K562 (cell line): ENCODE measurements at regions not wholly inside any gene's neighbourhood (a gene's known extent, or its start where the extent isn't known, plus 50 kb on each side); places are given as distances from the start of the nearest gene placed in this dataset.

Experiments used
- ATAC-seq: fragments of 200-7000 bp; cut with Tn5 transposase; 3 replicates; pipeline ENCODE4 v1.9.1; 2020; ENCODE audit warnings: moderate library complexity
- BruUV-seq: library from RNA; stranded (reverse); fragments of 400-500 nt; replicated peaks from 2 replicates; lab custom pipeline; 2021; lab: Mats Ljungman, UMichigan
- CTCF ChIA-PET: fragments of 300-600 bp; formaldehyde crosslinking; extraction: SDS; loops from one replicate; lab custom pipeline; 2021; ENCODE audit warnings: low intra/inter-chr PET ratio; lab: Yijun Ruan, JAX
- POLR2A ChIA-PET: fragments of 300-600, 350-650 bp; sonication (Branson Sonifier 250); formaldehyde crosslinking; extraction: SDS; loops from one replicate; lab custom pipeline; 2021; ENCODE audit warnings: antibody characterized with exemption, inconsistent platforms; lab: Yijun Ruan, JAX
- DNase-seq, 4 experiments: peaks; one replicate each; pipeline versions ENCODE4 v3.0.0 to v3.0.0-alpha.2; 2011 to 2018; ENCODE audit warnings: low spot score in 3 of 4, mixed read lengths in 3 of 4; ENCODE audit errors: extremely low read depth in 1 of 4
- FAIRE-seq: peaks from 2 replicates; lab custom pipeline; 2011; peaks lifted over from hg19 to GRCh38; lab: Jason Lieb, UNC
- H2AFZ ChIP-seq: 2 replicates; pipeline ENCODE4 v1.6.0; 2011; ENCODE audit warnings: low read depth, low read length, control low read depth, inconsistent platforms
- H3K27ac ChIP-seq: fragments of 200-600 bp; 3 replicates; pipeline ENCODE4 v1.8.0; 2011; ENCODE audit warnings: low read depth, mild to moderate bottlenecking, control low read depth, inconsistent platforms, low read length, moderate library complexity, mixed read lengths; ENCODE audit errors: extremely low read depth
- H3K27me3 ChIP-seq, 2 experiments: fragments of 300-600 bp in 1 of 2; 2 replicates in 1 of 2; 3 replicates in 1 of 2; pipeline versions ENCODE4 v1.6.0 to v1.8.0; 2011; ENCODE audit warnings: inconsistent platforms in 2 of 2, low read length in 2 of 2, mild to moderate bottlenecking in 1 of 2, mixed read lengths in 1 of 2, moderate library complexity in 1 of 2; ENCODE audit not compliant: control insufficient read depth in 2 of 2, insufficient read depth in 2 of 2
- H3K36me3 ChIP-seq: fragments of 300-600 bp; 3 replicates; pipeline ENCODE4 v1.8.0; 2011; ENCODE audit warnings: mild to moderate bottlenecking, low read length, inconsistent platforms; ENCODE audit not compliant: control insufficient read depth, insufficient read depth
- H3K4me1 ChIP-seq, 2 experiments: fragments of 200-600 bp in 1 of 2; replicated peaks in 1 of 2; 2 replicates in 1 of 2; 3 replicates in 1 of 2; pipeline versions ENCODE4 v1.5.1 to v1.8.0; 2011; ENCODE audit warnings: inconsistent platforms in 2 of 2, low read length in 2 of 2, mild to moderate bottlenecking in 1 of 2, mixed read lengths in 1 of 2, moderate library complexity in 1 of 2; ENCODE audit not compliant: control insufficient read depth in 2 of 2, insufficient read depth in 2 of 2
- H3K4me2 ChIP-seq: 2 replicates; pipeline ENCODE4 v1.6.1; 2011; ENCODE audit warnings: low read length, control low read depth, inconsistent platforms, mixed read lengths; ENCODE audit not compliant: insufficient read depth
- H3K4me3 ChIP-seq: fragments of 200-600 bp; sonication (generic), shearing (Covaris generic); 2 replicates; pipeline ENCODE4 v1.5.1; 2016; ENCODE audit warnings: control low read depth, inconsistent platforms
- H3K79me2 ChIP-seq: fragments of 200-600 bp; 3 replicates; pipeline ENCODE4 v1.8.0; 2011; ENCODE audit warnings: low read length, inconsistent platforms; ENCODE audit not compliant: control insufficient read depth, insufficient read depth
- H3K9ac ChIP-seq, 2 experiments: 2 replicates each; pipeline versions ENCODE4 v1.6.0 to v1.6.1; 2011; ENCODE audit warnings: low read depth in 2 of 2, low read length in 2 of 2, control low read depth in 1 of 2, inconsistent platforms in 1 of 2, mild to moderate bottlenecking in 1 of 2, mixed read lengths in 1 of 2; ENCODE audit not compliant: insufficient read depth in 1 of 2
- H3K9me1 ChIP-seq: one replicate; pipeline ENCODE4 v1.6.0; 2011; ENCODE audit warnings: inconsistent platforms, mild to moderate bottlenecking, low read length, moderate library complexity; ENCODE audit not compliant: control insufficient read depth, insufficient read depth
- H3K9me3 ChIP-seq: replicated peaks from 2 replicates; pipeline ENCODE4 v1.5.1; 2011; ENCODE audit warnings: low read depth, low read length, inconsistent platforms; ENCODE audit not compliant: control insufficient read depth, insufficient read depth
- H4K20me1 ChIP-seq: replicated peaks from 2 replicates; pipeline ENCODE4 v1.6.1; 2011; ENCODE audit warnings: low read length, inconsistent platforms, mixed read lengths; ENCODE audit not compliant: control insufficient read depth, insufficient read depth
- ATF7 ChIP-seq: fragments of 450-650 bp; IDR thresholded peaks from 2 replicates; pipeline ENCODE4 v1.7.1; 2014; ENCODE audit warnings: mild to moderate bottlenecking, moderate library complexity
- DIDO1 ChIP-seq: fragments of 450-650 bp; IDR thresholded peaks from 2 replicates; pipeline ENCODE4 v1.6.1; 2016; ENCODE audit warnings: low read depth, missing biosample characterization, missing genetic modification characterization
- HMG20B ChIP-seq: fragments of 250-450 bp; sonication (Bioruptor Pico); IDR thresholded peaks from 2 replicates; pipeline ENCODE4 v1.5.0; 2021; ENCODE audit warnings: mild to moderate bottlenecking
- KDM2B ChIP-seq: fragments of 250-450 bp; sonication (Bioruptor Pico); IDR thresholded peaks from 2 replicates; pipeline ENCODE4 v1.8.0; 2021; ENCODE audit warnings: mild to moderate bottlenecking, moderate library complexity
- XRCC3 ChIP-seq: fragments of 450-650 bp; IDR thresholded peaks from 2 replicates; pipeline ENCODE4 v1.6.1; 2017; ENCODE audit warnings: mild to moderate bottlenecking, moderate library complexity
- ZEB2 ChIP-seq: fragments of 450-650 bp; IDR thresholded peaks from 2 replicates; pipeline ENCODE4 v1.6.1; 2016
- ZNF778 ChIP-seq: fragments of 450-650 bp; formaldehyde crosslinking; IDR thresholded peaks from 2 replicates; pipeline ENCODE4 v1.4.0; 2020; ENCODE audit warnings: mild to moderate bottlenecking, moderate library complexity
- WGBS: fragments of 100-300 bp; shearing (Covaris generic); methylation state at CpG from one replicate; pipeline ENCODE4 v1.1.6; 2016; ENCODE audit warnings: low coverage, mixed read lengths; ENCODE audit not compliant: insufficient coverage; ENCODE audit errors: missing lambda C conversion rate; 5-methylcytosine and 5-hydroxymethylcytosine counted together
- in situ Hi-C: fragments of 300-500 bp; cut with MboI; formaldehyde crosslinking; loops from 4 replicates; pipeline ENCODE4 v1.15.0; 2018; ENCODE audit warnings: inconsistent platforms, mixed read lengths
- intact Hi-C: fragments of 100-400 bp; cut with micrococcal nuclease; formaldehyde crosslinking; loops from 2 replicates; pipeline ENCODE4 v1.14.2; 2022
- TF ChIP-seq, protein P1 (sequence below): sonication (generic); formaldehyde crosslinking; IDR thresholded peaks from 2 replicates; pipeline ENCODE4 v1.4.0; 2020; ENCODE audit warnings: mild to moderate bottlenecking, missing genetic modification reagents
- TF ChIP-seq, protein P2 (sequence below), 3 experiments: fragments of 200-800 bp in 1 of 3; fragments of 250-450 bp in 1 of 3; fragments of 450-650 bp in 1 of 3; sonication (Bioruptor Pico) in 1 of 3; sonication (Bioruptor generic) in 1 of 3; formaldehyde crosslinking in 1 of 3; IDR thresholded peaks; 2 replicates each; pipeline versions ENCODE4 v1.6.1 to v1.8.0; 2016 to 2022; ENCODE audit warnings: mild to moderate bottlenecking in 2 of 3, missing genetic modification characterization in 2 of 3, missing compliant biosample characterization in 1 of 3, moderate library complexity in 1 of 3

DNA sequence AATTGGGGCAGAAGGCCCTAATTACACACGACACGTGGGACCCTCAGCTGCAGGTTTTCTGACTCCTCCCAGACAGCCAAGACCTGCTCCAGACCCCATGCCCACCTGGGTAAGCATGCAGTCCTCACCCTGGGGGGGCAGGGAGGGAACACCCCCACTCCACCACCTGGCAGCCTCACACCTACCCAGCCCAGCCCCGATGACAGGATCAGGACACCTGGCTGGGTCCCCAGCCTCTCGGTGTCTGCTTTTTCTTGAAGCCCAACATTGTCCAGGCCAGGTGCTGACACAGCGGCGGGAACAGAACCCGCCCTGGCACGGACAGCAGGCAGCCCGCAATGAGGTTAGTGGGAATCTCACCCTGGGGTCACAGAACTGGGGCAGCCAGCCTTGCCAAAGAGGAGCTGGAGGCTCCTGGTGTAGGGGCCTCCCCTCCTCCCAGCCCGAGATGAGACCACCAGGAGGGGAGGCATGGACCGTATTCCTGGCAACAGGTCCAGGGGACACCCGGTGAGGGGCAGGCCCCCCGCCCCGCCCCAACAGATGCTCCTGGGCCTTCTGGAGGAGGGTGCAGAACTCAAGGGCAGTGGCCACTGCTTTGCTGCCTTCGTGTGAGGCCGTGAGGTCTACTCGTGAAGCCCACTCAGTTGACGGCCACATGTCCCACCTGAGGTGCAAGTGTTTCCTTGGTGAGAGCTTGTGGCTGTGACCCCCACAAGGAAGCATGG is 103.8 kb downstream of the DLL1 start:
- ATAC-seq (no peak), DNase-seq (no peak), FAIRE-seq (no peak)
- no peak overlapping the region for H3K27ac ChIP-seq
- peaks cover 0 to 4% of the 10 kb centered on the region in 2 experiments; a peak in 1 of 5 replicates for H3K4me1 ChIP-seq
- no peak overlapping the region for H3K4me2 ChIP-seq
- H3K9ac ChIP-seq, result peak overlapping the region in 1 of 2 experiments; percentile 52; a peak in 1 of 4 replicates
- no peak overlapping the region for H2AFZ ChIP-seq
- peaks cover 4% of the 10 kb centered on the region; the same call in 1 of the 2 replicates for H4K20me1 ChIP-seq
- WGBS, result 3% methylated on average over 15 of the region's 18 CpGs
- H3K36me3 ChIP-seq, result no peaks in the 10 kb centered on the region
- no peak overlapping the region for H3K4me3 ChIP-seq
- no TSS peak for BruUV-seq
- in situ Hi-C loops, result no loop called here
- TF ChIP-seq XRCC3, result no peak
- TF ChIP-seq KDM2B (CRISPR knock-in tag), result no peak
- TF ChIP-seq ATF7, result no peak
- TF ChIP-seq, protein P1, sequence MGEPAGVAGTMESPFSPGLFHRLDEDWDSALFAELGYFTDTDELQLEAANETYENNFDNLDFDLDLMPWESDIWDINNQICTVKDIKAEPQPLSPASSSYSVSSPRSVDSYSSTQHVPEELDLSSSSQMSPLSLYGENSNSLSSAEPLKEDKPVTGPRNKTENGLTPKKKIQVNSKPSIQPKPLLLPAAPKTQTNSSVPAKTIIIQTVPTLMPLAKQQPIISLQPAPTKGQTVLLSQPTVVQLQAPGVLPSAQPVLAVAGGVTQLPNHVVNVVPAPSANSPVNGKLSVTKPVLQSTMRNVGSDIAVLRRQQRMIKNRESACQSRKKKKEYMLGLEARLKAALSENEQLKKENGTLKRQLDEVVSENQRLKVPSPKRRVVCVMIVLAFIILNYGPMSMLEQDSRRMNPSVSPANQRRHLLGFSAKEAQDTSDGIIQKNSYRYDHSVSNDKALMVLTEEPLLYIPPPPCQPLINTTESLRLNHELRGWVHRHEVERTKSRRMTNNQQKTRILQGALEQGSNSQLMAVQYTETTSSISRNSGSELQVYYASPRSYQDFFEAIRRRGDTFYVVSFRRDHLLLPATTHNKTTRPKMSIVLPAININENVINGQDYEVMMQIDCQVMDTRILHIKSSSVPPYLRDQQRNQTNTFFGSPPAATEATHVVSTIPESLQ (CRISPR knock-in tag), result no peak
- no peak for TF ChIP-seq DIDO1 (tag)
- no peak for TF ChIP-seq HMG20B (CRISPR knock-in tag)
- no peak for TF ChIP-seq ZEB2
- TF ChIP-seq, protein P2, sequence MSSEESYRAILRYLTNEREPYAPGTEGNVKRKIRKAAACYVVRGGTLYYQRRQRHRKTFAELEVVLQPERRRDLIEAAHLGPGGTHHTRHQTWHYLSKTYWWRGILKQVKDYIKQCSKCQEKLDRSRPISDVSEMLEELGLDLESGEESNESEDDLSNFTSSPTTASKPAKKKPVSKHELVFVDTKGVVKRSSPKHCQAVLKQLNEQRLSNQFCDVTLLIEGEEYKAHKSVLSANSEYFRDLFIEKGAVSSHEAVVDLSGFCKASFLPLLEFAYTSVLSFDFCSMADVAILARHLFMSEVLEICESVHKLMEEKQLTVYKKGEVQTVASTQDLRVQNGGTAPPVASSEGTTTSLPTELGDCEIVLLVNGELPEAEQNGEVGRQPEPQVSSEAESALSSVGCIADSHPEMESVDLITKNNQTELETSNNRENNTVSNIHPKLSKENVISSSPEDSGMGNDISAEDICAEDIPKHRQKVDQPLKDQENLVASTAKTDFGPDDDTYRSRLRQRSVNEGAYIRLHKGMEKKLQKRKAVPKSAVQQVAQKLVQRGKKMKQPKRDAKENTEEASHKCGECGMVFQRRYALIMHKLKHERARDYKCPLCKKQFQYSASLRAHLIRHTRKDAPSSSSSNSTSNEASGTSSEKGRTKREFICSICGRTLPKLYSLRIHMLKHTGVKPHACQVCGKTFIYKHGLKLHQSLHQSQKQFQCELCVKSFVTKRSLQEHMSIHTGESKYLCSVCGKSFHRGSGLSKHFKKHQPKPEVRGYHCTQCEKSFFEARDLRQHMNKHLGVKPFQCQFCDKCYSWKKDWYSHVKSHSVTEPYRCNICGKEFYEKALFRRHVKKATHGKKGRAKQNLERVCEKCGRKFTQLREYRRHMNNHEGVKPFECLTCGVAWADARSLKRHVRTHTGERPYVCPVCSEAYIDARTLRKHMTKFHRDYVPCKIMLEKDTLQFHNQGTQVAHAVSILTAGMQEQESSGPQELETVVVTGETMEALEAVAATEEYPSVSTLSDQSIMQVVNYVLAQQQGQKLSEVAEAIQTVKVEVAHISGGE (CRISPR knock-in tag; IDR thresholded peaks at IDR 0.05), result no peak
- TF ChIP-seq ZNF778, result no peak
- H3K27me3 ChIP-seq, result peaks cover 13 to 55% of the 10 kb centered on the region in 2 experiments; a peak in 4 of 5 replicates
- ChIA-PET POLR2A (interaction anchor here (0.7 kb wide), 2 partner anchors 13 to 107 kb away, joined by 4 to 5 read pairs; no protein-coding TSS in a partner anchor), CTCF (no interaction called here)
- no peaks in the 10 kb centered on the region for H3K9me1 ChIP-seq
- intact Hi-C loops, result no loop called here
- no peaks in the 10 kb centered on the region for H3K79me2 ChIP-seq
- 0 out of 2 replicates have a peak, but pooled peaks cover 4% of the 10 kb centered on the region for H3K9me3 ChIP-seq
